ENCODE measurements at regions not wholly inside any gene's neighbourhood (a gene's known extent, or its start where the extent isn't known, plus 50 kb on each side); places are given as distances from the start of the nearest gene placed in this dataset.

DNA sequence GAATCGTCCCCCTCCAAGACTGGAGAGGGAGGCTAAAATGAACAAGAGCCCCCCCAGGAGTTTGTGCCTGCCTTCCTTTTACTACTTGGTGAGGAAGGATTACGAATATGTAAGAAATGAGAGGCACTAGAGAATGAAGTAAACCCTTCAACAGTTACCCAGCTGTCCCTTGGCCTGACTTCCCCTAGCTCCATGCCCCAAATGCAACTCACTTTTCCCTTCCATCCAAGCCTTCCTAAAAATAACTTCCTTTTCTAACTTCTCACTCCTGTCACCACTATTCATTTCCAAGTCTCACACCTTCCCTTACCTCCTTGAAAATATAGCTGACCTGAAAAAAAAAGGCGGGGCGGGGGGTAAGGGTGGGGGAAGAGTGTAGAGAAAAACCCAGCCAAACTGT lies 96.6 kb upstream of the HNRNPU start:
- TF ChIP-seq EZH2 (IDR thresholded peaks at IDR 0.05; ENCODE audit: borderline replicate concordance, low read depth, low read length, severe bottlenecking), result no peak
- TF ChIP-seq, protein P1, sequence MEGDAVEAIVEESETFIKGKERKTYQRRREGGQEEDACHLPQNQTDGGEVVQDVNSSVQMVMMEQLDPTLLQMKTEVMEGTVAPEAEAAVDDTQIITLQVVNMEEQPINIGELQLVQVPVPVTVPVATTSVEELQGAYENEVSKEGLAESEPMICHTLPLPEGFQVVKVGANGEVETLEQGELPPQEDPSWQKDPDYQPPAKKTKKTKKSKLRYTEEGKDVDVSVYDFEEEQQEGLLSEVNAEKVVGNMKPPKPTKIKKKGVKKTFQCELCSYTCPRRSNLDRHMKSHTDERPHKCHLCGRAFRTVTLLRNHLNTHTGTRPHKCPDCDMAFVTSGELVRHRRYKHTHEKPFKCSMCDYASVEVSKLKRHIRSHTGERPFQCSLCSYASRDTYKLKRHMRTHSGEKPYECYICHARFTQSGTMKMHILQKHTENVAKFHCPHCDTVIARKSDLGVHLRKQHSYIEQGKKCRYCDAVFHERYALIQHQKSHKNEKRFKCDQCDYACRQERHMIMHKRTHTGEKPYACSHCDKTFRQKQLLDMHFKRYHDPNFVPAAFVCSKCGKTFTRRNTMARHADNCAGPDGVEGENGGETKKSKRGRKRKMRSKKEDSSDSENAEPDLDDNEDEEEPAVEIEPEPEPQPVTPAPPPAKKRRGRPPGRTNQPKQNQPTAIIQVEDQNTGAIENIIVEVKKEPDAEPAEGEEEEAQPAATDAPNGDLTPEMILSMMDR (IDR thresholded peaks at IDR 0.05; ENCODE audit: borderline replicate concordance, extremely low read depth, low read length, poor library complexity, severe bottlenecking), result no peak
- peaks cover 24% of the 10 kb centered on the region for H3K4me1 ChIP-seq (ENCODE audit: insufficient read depth, low read length)
- ATAC-seq (ENCODE audit: insufficient read depth, low read depth) (no peak), DNase-seq (no peak)
- H3K27ac ChIP-seq (ENCODE audit: low read length), result no peak overlapping the region
- no peaks in the 10 kb centered on the region for H3K9me3 ChIP-seq (ENCODE audit: insufficient read depth, low read length, severe bottlenecking)
- no peaks in the 10 kb centered on the region for H3K36me3 ChIP-seq (ENCODE audit: insufficient read depth, low read length)
- no peak overlapping the region for H3K4me3 ChIP-seq (ENCODE audit: low read depth in 1 of 2, low read length in 2 of 2)
- H3K79me2 ChIP-seq (ENCODE audit: insufficient read depth, low read length), result no peaks in the 10 kb centered on the region
- no peaks in the 10 kb centered on the region for H3K27me3 ChIP-seq (ENCODE audit: insufficient read depth, low read length, poor library complexity)
- H2AFZ ChIP-seq (ENCODE audit: low read depth, low read length), result no peak overlapping the region
- H3K4me2 ChIP-seq (ENCODE audit: insufficient read depth, low read length), result no peak overlapping the region
- no peak overlapping the region for H3K9ac ChIP-seq (ENCODE audit: low read depth, low read length)
- no peaks in the 10 kb centered on the region for H4K20me1 ChIP-seq (ENCODE audit: insufficient read depth, low read length)

DNA sequence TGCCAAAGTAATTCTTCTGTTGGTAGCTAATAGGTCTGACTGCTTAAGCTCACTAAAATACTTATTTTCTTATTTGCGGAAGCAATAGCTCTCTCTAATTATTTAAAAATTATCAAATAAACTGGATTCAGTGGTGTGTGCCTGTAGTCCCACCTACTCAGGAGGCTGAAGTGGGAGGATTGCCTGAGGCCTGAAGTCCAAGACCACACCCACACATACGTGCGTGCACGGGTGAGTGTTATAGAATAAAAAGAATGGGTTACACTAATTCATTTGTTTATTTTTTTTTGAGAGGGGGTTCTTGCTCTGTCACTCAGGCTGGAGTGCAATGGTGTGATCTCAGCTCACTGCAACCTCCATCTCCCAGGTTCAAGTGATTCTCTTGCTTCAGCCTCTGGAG lies 94.2 kb upstream of the HNRNPU start:
- TF ChIP-seq, protein P1 (IDR thresholded peaks at IDR 0.05; ENCODE audit: borderline replicate concordance, extremely low read depth, low read length, poor library complexity, severe bottlenecking), result no peak
- no peak for TF ChIP-seq EZH2 (IDR thresholded peaks at IDR 0.05; ENCODE audit: borderline replicate concordance, low read depth, low read length, severe bottlenecking)
- Histone ChIP-seq H3K9me3 (ENCODE audit: insufficient read depth, low read length, severe bottlenecking) (no peaks in the 10 kb centered on the region), H3K4me3 (ENCODE audit: low read depth in 1 of 2, low read length in 2 of 2) (no peak overlapping the region), H3K9ac (ENCODE audit: low read depth, low read length) (no peak overlapping the region), H3K36me3 (ENCODE audit: insufficient read depth, low read length) (no peaks in the 10 kb centered on the region), H3K4me2 (ENCODE audit: insufficient read depth, low read length) (no peak overlapping the region), H3K27me3 (ENCODE audit: insufficient read depth, low read length, poor library complexity) (no peaks in the 10 kb centered on the region), H4K20me1 (ENCODE audit: insufficient read depth, low read length) (no peaks in the 10 kb centered on the region), H3K4me1 (ENCODE audit: insufficient read depth, low read length) (peaks cover 10% of the 10 kb centered on the region), H3K79me2 (ENCODE audit: insufficient read depth, low read length) (no peaks in the 10 kb centered on the region), H2AFZ (ENCODE audit: low read depth, low read length) (no peak overlapping the region), H3K27ac (ENCODE audit: low read length) (no peak overlapping the region)
- DNase-seq, result no peak
- no peak for ATAC-seq (ENCODE audit: insufficient read depth, low read depth)

DNA sequence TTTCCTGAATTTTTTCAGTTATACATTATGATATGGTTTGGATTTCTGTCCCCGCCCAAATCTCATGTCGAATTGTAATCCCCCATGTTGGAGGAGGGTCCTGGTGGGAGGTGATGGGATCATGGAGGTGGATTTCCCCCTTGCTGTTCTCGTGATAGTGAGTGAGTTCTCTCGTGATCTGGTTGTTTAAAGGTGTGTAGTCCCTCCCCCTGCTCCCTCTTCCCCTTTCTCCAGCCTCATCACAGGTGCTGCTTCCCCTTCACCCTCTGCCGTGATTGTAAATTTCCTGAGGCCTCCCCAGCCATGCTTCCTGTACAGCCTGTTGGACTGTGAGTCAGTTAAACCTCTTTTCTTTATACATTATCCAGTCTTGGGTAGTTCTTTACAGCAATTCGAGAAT lies 93.2 kb upstream of the HNRNPU start:
- ATAC-seq (ENCODE audit: insufficient read depth, low read depth) (no peak), DNase-seq (no peak)
- Histone ChIP-seq H3K4me3 (ENCODE audit: low read depth in 1 of 2, low read length in 2 of 2) (no peak overlapping the region), H3K27me3 (ENCODE audit: insufficient read depth, low read length, poor library complexity) (no peaks in the 10 kb centered on the region), H3K4me2 (ENCODE audit: insufficient read depth, low read length) (no peak overlapping the region), H3K36me3 (ENCODE audit: insufficient read depth, low read length) (no peaks in the 10 kb centered on the region), H3K9me3 (ENCODE audit: insufficient read depth, low read length, severe bottlenecking) (no peaks in the 10 kb centered on the region), H3K27ac (ENCODE audit: low read length) (no peak overlapping the region), H4K20me1 (ENCODE audit: insufficient read depth, low read length) (no peaks in the 10 kb centered on the region), H3K9ac (ENCODE audit: low read depth, low read length) (no peak overlapping the region), H3K79me2 (ENCODE audit: insufficient read depth, low read length) (no peaks in the 10 kb centered on the region), H2AFZ (ENCODE audit: low read depth, low read length) (no peak overlapping the region), H3K4me1 (ENCODE audit: insufficient read depth, low read length) (peaks cover 5% of the 10 kb centered on the region; the same call in 1 of the 2 replicates)
- TF ChIP-seq, protein P1 (IDR thresholded peaks at IDR 0.05; ENCODE audit: borderline replicate concordance, extremely low read depth, low read length, poor library complexity, severe bottlenecking), result no peak
- TF ChIP-seq EZH2 (IDR thresholded peaks at IDR 0.05; ENCODE audit: borderline replicate concordance, low read depth, low read length, severe bottlenecking), result no peak

DNA sequence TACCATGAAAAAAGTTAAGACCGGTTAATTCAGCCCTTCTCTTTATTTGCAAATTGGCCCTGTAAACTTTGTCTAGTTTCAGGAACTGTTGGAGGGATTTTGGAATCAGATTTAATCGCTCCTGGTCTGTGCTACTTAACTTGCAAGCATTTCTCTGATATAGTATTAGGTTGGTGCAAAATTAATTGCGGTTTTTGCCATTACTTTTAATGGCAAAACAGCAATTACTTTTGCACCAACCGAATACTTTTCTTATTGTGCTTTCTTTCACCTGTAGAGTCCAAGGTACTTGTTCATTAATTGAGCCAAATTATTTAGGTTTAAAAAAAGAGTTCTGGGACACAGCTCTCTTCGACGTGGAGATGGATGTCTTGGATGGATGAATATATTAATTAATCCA lies 92.8 kb upstream of the HNRNPU start:
- DNase-seq (no peak), ATAC-seq (ENCODE audit: insufficient read depth, low read depth) (no peak)
- no peaks in the 10 kb centered on the region for H3K79me2 ChIP-seq (ENCODE audit: insufficient read depth, low read length)
- H3K27me3 ChIP-seq (ENCODE audit: insufficient read depth, low read length, poor library complexity), result no peaks in the 10 kb centered on the region
- H3K4me2 ChIP-seq (ENCODE audit: insufficient read depth, low read length), result no peak overlapping the region
- no peak overlapping the region for H3K4me3 ChIP-seq (ENCODE audit: low read depth in 1 of 2, low read length in 2 of 2)
- H3K9me3 ChIP-seq (ENCODE audit: insufficient read depth, low read length, severe bottlenecking), result no peaks in the 10 kb centered on the region
- H3K36me3 ChIP-seq (ENCODE audit: insufficient read depth, low read length), result no peaks in the 10 kb centered on the region
- H3K27ac ChIP-seq (ENCODE audit: low read length), result no peak overlapping the region
- H2AFZ ChIP-seq (ENCODE audit: low read depth, low read length), result no peak overlapping the region
- H3K4me1 ChIP-seq (ENCODE audit: insufficient read depth, low read length), result peaks cover 5% of the 10 kb centered on the region; the same call in 1 of the 2 replicates
- H3K9ac ChIP-seq (ENCODE audit: low read depth, low read length), result no peak overlapping the region
- TF ChIP-seq, protein P1 (IDR thresholded peaks at IDR 0.05; ENCODE audit: borderline replicate concordance, extremely low read depth, low read length, poor library complexity, severe bottlenecking), result no peak
- no peak for TF ChIP-seq EZH2 (IDR thresholded peaks at IDR 0.05; ENCODE audit: borderline replicate concordance, low read depth, low read length, severe bottlenecking)
- H4K20me1 ChIP-seq (ENCODE audit: insufficient read depth, low read length), result no peaks in the 10 kb centered on the region
